NB4 (cell line): ENCODE measurements at regions not wholly inside any gene's neighbourhood (a gene's known extent, or its start where the extent isn't known, plus 50 kb on each side); places are given as distances from the start of the nearest gene placed in this dataset.

Experiments
- DNase-seq: peaks from one replicate; pipeline ENCODE4 v3.0.0; 2010; ENCODE audit warnings: low read depth
- H3K4me3 ChIP-seq: one replicate; pipeline ENCODE4 v1.5.1; 2011; ENCODE audit warnings: mild to moderate bottlenecking, low read depth, low read length, moderate library complexity
- MYC ChIP-seq: IDR thresholded peaks from 2 replicates; pipeline ENCODE4 v1.6.1; 2011; ENCODE audit warnings: low read depth, low read length
- POLR2A ChIP-seq: IDR thresholded peaks from 2 replicates; pipeline ENCODE4 v1.6.1; 2011; ENCODE audit warnings: mild to moderate bottlenecking; ENCODE audit not compliant: insufficient read length; ENCODE audit errors: extremely low read depth
- TF ChIP-seq, protein P1 (sequence below): IDR thresholded peaks from 2 replicates; pipeline ENCODE4 v1.6.1; 2011; ENCODE audit warnings: low read depth, low read length
- TF ChIP-seq, protein P2 (sequence below): IDR thresholded peaks from one replicate; pipeline ENCODE4 v1.5.1; 2012; ENCODE audit warnings: low read depth, low read length

DNA sequence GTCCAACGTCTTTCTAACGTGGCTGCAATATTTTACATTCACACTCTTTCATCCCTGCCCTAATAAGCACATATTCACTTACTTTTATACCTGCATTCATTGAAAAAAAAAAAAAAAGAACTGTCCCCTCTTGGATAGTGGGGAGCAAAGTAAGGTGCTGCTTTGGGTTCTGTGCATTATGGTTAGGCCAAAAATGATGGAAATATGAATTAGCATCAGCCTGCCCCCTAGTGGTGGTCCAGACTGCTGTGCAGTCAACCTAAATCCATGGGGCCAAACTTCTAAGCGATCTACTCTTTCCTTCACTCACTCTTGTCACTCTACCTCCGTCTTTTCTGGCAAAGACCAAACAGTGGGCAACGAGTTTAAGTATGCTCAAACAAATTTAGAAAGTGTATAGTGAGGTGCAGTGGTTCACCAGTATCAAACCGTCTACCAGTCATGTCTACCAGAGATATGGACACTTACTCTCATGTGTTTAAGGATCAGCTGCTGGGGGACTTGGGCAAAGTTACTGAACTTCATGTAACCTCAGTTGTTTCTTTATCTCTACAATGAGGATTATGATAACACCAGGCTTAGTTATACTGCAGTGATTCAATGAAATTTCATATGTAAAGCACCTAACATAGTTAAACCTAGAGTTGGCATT lies 61.5 kb upstream of the GRM7 start:
- TF ChIP-seq, protein P1, sequence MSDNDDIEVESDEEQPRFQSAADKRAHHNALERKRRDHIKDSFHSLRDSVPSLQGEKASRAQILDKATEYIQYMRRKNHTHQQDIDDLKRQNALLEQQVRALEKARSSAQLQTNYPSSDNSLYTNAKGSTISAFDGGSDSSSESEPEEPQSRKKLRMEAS = no peak
- TF ChIP-seq, protein P2, sequence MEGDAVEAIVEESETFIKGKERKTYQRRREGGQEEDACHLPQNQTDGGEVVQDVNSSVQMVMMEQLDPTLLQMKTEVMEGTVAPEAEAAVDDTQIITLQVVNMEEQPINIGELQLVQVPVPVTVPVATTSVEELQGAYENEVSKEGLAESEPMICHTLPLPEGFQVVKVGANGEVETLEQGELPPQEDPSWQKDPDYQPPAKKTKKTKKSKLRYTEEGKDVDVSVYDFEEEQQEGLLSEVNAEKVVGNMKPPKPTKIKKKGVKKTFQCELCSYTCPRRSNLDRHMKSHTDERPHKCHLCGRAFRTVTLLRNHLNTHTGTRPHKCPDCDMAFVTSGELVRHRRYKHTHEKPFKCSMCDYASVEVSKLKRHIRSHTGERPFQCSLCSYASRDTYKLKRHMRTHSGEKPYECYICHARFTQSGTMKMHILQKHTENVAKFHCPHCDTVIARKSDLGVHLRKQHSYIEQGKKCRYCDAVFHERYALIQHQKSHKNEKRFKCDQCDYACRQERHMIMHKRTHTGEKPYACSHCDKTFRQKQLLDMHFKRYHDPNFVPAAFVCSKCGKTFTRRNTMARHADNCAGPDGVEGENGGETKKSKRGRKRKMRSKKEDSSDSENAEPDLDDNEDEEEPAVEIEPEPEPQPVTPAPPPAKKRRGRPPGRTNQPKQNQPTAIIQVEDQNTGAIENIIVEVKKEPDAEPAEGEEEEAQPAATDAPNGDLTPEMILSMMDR = peak; percentile 70
- DNase-seq = peak; percentile 50
- no peak overlapping the region for H3K4me3 ChIP-seq

DNA sequence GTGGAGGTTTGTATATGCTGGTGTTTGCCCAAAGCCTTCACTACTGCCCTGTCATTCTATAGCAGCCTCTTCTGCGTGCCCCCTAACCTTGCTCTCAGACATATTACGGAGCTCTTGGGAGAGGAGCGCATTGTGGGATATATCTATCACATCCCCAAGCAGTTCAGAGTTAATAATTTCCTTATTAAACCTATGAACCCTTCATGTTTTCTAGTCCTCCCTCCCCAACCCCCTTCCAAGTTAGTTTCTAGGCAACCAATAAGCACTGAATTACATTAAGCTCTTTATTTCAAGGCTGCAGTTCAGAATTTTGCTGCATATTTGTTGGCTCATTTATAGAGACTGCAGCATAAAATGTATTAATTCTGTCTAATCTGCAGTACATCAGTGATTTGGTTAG lies 57.3 kb upstream of the GRM7 start:
- H3K4me3 ChIP-seq = no peak overlapping the region
- no peak for DNase-seq
- TF ChIP-seq MYC (no peak), POLR2A (no peak)
- TF ChIP-seq, protein P2 = no peak
- TF ChIP-seq, protein P1 = no peak

DNA sequence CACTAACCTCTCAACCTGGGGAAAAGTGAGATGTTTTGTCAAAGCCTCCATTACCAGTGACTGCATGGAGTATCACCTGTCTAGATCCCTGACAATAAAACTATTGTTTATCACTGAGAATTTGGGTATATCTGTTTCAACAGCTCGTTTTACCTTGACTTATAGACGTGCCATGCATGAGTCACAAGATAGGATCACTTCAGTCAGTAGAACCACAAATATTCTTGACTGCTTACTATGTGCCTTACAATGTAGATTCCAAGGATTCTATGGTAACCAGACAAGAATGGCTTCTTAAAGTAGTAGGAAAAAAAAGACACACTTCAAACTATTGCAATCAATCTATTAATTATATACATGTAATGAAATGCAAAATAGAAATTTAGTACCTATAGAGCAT lies 55.7 kb upstream of the GRM7 start:
- TF ChIP-seq MYC (no peak), POLR2A (no peak)
- TF ChIP-seq, protein P1 = no peak
- TF ChIP-seq, protein P2 = no peak
- H3K4me3 ChIP-seq = no peak overlapping the region
- DNase-seq = no peak

DNA sequence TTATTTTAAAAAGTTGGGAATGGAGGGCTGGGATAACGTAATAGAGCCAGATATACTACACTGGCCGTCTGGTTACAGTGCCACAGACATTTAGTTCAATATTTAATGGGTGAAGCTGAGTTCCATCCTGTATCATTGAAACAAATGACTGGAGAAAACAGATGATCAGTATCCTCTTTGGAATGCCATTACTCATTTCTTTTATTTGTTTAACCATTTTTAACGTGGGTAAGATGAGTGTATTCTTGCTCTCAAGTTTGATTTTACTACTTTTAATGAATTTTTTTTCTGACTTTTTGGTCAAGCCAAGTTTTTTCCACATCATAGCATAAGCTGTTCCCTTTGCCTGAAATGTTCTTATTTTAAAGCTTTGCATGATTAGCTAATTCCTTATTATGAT lies 53.9 kb upstream of the GRM7 start:
- DNase-seq = no peak
- no peak overlapping the region for H3K4me3 ChIP-seq
- TF ChIP-seq, protein P1 = no peak
- TF ChIP-seq POLR2A = no peak
- no peak for TF ChIP-seq MYC
- TF ChIP-seq, protein P2 = no peak

DNA sequence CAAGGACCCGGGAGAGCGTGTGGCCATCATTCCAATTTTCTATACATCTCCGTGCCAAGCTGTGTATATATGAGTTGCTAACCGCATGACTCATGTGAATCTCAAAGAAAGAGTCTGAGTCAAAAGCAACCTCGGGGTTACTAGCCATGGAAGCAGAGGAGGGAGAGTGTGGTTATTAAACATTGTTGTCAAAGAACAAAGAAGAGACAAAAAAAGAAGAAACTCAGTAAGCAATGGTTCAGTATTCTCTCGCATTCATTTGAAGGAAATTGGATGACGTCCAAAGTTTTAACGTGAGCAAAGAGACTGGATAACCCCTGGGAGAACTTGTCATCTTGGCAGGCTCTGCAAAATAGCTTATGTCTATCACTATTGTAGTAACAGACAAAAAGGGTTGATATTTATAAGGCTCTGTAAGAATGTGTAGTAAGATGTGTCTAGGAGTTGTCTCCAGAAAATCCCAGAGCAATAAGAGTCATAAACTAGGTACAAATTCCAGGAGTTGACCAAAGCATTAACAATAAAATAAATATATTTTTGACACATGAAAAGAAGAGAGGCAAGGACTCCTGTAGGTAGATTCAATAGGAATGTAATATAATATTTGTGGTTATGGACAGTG lies 52.8 kb upstream of the GRM7 start:
- no peak for DNase-seq
- H3K4me3 ChIP-seq = no peak overlapping the region
- TF ChIP-seq POLR2A = no peak
- TF ChIP-seq MYC = no peak
- TF ChIP-seq, protein P2 = no peak
- TF ChIP-seq, protein P1 = no peak

DNA sequence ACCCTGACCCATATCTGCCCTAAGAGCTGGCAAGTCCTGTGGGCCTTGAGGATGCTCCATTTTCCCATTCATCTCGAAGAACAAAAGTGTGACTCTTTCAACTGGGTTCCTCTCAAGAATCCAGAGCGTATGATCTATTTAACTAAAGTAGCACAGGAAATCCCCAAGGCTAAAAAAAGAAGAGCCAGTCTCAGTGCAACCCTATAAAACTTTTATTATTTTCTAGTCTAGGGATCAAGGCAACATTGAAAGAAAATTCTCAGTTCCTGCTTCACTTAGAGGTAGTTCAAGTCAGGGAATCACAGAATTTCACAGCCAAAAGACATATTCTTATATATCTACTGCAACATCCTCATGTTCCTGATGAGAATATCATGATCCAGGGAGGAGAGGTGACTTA lies 51.6 kb upstream of the GRM7 start:
- no peak overlapping the region for H3K4me3 ChIP-seq
- TF ChIP-seq, protein P2 = no peak
- TF ChIP-seq MYC (no peak), POLR2A (no peak)
- TF ChIP-seq, protein P1 = no peak
- DNase-seq = no peak
